ENCODE measurements at regions not wholly inside any gene's neighbourhood (a gene's known extent, or its start where the extent isn't known, plus 50 kb on each side); places are given as distances from the start of the nearest gene placed in this dataset.

GRCh38 chr9:135255033-135255840, 167.8 kb downstream of the OLFM1 start:
- DNase-seq: no peak

DNA sequence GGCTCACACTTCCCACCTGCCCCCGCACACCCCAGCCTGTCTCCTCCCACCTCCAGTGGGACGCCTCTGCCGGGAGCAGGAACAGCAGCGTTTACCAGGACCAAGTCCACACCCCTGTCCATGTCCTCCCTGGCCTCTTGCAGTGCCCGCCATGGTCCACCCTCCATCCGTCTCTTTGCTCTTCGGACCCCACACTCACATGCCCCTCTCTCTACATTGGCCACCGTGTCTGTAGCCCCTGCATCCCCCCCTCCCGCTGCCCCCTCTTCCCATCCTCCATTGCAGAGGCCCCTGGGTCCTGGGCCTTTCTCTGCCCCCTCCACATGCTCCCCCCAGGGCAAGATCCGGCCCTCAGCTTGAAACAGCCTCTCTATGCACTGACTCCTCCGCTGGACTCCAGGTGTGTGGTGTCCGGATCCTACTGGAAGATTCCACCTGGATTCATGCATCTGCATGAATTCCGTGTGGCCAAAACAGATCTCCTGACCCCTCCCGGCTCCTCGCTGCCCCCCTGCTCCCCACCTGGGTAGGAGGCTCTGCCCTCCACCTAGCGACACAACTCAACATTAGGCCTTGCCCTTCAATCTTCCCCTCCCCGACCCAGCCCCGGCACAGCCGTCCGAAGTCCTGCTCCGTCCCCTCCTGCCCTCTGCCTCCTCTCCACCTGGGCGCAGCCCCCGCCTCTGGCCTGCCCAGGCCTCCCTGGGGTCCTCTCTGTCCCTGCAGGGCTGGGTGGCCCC, 168.5 kb downstream of the OLFM1 start:
- DNase-seq: no peak

DNA sequence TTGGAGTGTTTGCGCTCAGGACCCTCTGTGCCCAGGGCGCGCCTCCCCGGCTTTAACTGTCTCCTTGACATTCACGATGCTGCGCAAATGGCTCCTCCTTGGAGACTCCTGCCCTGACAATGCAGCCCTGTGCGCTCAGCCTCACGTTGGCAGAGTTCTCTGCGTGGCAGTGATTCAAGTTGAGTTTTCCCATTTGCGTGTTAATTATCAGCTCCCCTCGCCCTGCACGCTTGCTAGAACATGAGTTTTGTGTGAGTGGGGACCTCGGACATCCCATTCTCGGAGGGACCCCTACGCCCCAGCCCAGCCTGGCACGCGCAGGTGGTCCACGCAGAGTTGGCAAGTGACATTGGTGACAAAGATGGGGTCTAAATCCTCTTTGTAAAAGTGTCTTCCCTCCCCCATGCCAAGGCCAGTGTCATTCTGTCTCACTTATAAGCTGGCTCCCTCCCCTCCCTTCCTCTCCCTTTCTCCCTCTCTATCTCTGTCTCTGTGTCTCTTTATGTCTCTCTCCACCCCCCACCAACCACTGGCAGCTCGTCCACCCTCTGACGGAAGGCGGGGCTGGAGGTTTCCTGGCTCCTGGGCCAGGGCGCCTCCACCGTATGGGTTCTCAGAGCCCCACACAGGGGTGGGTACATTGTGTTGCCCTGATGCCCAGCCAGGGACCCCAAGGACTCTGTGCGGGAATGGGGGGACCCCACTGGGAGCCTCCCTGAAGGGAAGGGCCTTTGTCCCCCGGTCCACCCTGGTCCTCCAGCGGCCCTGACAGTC, 169.3 kb downstream of the OLFM1 start:
- no peak for DNase-seq

GRCh38 chr9:135258461-135258860, 171.0 kb downstream of the OLFM1 start:
- DNase-seq: no peak

DNA sequence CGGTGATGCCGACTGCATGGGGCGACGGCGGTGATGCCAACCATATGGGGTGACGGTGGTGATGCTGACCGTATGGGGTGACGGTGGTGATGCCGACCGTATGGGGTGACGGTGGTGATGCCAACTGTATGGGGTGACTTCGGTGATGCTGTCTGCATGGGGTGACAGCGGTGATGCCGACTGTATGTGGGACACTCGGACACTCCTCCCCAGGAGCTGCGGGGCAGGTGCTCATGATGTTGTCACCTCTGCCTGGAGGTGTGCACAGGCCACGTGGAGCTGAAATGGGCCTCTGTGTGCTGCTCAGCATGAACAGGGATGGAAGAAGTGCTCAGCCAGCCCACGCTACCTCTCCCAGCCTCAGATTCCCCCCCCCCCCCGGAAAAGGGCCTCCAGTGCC, 171.8 kb downstream of the OLFM1 start:
- DNase-seq: no peak

- no peak for DNase-seq
These were observed 173.0 kb downstream of the OLFM1 start for GRCh38 chr9:135260221-135261180.

DNA sequence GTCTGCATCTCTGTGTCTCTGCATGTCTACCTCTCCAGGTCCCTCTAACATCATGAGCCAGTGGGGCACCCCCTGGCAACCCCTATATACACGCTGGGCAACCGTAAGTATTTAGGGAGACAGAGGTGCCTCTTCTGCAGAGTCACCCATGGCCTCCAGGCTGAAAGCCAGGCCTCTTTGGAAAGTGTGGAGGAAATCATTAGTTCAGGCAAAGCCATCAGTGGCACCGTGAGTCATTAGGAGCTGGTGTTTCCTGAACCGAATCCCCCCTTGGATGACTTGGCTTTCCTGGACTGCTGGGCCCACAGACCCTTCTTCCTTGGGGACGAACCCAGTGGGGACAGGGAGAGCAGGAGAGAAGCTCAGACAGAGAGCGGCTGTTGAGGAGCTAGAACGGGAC, 174.8 kb downstream of the OLFM1 start:
- DNase-seq: no peak

GRCh38 chr9:135263511-135263910, 176.0 kb downstream of the OLFM1 start:
- DNase-seq: no peak

- DNase-seq: no peak
These were observed 178.5 kb downstream of the OLFM1 start for GRCh38 chr9:135265931-135266330.

DNA sequence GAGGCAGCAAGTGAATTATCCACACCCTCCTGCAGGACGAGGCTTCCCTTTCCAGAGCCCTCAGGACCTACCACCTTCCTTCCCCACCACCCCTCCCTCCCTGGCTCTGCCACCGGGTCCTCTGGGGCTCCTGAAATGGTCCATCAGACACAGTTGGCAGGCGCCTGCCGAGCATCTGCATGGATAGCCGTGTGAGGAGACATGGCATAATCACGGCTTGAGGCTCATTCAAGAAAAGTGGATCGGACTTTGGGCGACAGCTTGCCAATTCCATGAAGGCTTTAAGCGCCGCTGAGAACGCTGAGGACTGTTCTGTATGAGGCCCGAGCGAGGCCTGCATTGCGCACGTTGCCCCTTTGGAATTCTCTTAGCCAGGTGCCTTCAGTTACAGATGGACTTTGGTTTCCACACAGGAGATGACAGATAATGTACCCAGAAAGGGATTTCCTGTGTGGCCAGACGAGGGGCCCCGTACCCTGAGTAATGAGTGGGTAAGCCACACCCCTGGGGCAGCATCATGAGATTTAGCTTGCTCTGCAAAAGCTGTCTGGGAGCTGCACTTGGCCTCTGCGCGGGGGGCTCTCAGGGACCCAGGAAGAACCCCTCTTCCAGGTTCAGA, 179.8 kb downstream of the OLFM1 start:
- no peak for DNase-seq

GRCh38 chr9:135268031-135268430, 180.6 kb downstream of the OLFM1 start:
- no peak for DNase-seq

DNA sequence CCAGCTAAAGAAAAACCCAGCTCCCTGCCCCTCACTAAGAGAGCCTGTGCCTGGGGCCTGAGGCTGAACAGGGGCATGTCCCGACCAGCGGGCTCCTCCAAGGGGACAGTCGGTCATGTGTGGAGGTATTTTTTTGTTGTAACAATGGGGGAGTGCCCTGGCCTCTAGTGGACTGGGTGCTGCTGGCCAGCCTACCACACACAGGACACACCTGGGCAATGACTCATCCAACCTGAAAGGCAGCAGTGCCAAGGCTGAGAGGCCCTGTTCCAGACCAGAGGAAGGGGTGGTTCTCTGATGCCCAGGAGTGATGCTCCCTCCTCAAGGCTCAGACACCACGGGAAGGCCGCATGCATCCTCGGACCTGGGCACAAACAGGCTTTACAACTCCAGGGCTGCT, 181.5 kb downstream of the OLFM1 start:
- DNase-seq: no peak

DNA sequence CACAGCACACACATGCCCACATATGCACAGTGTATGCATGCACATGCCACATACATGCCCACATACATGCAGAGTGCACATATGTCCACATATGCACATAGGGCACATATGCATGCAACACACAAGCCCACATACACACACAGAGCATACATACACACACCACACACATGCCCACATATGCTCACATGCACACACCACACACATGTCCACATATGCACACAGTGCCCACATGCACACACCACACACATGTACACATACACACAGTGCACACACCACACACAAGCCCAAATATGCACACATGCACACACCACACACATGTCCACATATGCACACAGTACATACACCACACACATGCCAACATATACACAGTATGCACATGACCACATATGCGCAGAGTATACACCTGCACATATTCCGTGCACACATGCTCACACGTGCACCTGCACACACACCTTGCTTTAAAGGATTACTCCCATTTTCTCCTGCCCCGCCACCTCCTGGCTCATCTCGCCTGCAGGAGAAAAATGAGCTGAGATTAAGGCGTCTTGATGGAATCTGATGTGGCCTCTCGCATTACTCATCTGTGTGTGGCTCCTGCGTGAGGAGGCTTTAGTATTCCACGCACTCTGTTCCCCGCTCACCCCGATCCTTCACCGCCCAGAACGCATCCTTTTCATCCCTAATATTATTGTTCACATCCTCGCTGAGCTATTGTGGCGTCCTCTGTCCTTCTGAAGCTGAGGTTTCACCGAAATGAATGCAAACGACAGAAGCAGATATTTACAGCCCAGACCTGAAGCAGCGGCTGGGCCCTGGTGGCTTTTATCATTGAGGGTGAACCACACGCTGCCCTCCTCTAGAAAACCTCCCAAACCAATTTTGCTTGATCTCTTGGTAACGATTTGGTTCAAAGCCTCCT, 182.7 kb downstream of the OLFM1 start:
- DNase-seq: no peak

DNA sequence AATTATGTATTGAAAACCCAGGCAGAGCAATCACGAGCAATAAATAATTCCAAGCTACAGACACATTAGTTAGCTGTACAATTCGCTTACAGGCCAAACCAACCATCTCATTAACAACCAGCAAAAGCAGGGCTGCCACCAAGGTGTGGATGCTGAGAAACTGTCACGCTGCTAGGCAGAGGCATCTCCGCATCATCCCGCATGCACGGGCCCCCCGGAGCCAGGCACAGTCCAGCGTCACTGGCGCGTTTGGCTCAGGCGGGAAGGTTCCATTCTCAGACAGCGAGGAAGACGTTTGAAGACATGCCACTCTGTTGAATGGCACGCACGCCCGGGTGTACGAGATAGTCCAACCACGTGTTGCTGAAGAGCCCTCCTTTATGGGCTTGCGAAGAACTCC, 184.0 kb downstream of the OLFM1 start:
- DNase-seq: no peak

GRCh38 chr9:135272608-135273007, 185.1 kb downstream of the OLFM1 start:
- DNase-seq: no peak

GRCh38 chr9:135273008-135273407, 185.5 kb downstream of the OLFM1 start:
- DNase-seq: no peak

- no peak for DNase-seq
These were observed 187.7 kb downstream of the OLFM1 start for GRCh38 chr9:135275163-135275562.

DNA sequence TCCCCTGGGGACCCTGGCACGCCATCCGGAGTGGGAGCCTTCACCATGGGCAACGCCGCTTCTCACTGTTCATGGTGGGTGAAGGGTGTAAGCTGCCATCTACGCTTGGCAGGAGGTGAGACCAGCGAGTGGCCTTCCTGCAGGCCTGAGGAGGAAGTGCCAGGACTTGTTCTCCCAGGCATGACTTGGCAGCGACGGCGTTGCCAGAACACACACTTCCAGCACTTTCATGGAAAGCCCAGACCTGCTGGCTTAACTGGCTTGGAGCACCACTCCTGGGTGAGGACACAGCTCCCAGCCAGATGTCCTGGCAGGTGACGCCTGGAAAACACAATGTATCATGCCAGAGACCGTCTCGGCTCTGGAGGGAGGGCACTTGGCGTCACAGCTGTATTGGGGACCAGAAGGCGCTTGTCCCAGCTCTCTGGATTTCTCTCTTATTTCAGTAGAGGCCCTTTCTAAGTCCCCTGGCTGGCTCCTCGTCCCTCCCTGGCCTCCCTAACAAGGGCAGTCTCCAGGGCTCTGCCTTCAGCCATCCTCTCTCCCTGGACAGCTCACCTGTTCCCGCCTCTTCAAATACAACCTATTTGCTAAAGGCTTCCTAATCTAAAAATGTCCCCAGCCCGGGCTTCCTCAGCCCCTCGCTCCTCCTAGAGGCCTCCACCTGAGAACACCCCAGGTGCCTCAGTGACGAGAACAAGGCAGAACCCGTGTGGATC, 188.3 kb downstream of the OLFM1 start:
- no peak for DNase-seq

GRCh38 chr9:135277219-135278201, 190.0 kb downstream of the OLFM1 start:
- DNase-seq: no peak
